ENCODE measurements at regions not wholly inside any gene's neighbourhood (a gene's known extent, or its start where the extent isn't known, plus 50 kb on each side); places are given as distances from the start of the nearest gene placed in this dataset.

DNA sequence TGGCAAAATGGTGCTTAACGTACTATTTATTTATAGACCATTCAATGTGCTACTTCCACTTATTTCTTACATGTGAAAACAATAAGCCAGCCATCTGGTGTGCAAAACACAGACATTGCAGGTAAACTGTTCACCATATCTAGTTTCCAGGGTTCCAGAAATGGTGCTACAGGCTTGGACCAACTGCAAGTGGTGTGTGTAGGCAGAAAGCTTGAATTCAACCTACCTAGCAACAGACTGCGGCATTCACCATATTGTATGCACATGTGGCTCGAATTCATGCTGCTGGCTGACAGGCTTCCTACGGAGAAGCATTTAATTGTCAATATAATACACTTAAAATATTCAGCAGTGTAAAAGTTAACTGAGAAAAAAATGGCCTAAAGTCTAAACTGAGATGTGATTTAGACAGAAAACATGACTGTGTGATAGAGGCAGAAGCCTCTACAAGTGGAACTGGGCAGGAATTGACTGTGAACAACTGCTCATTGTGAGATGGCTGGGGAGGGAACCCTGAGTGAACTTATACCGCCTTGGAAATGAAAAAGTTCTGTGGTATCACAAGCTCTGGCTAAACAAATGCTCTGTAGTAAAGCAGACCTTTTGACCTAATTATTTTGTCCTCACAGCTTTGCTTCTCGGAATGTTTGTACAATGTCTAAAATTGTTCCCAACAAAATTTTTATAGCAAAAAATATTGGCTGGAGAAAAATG, 434.7 kb downstream of the GRIA2 start:
- no peak for DNase-seq

DNA sequence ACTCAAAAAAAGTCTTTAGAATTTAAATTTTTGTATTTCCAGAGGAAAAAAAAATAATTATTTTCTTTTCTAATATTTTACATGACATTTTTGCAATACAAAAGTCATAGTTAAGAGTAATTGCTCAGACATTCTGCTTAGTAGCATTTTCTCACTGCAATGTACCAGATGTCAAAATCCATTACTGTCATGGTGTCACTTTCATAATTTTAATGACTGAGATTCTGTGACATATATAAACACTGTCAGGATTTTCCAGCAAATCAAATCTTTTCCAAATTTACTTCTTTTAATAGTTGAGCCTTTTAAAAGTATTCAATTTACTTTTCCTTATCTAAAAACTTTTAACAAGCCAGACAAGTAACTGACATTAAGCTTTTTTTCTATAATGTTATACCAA, 422.7 kb downstream of the GRIA2 start:
- no peak for DNase-seq

DNA sequence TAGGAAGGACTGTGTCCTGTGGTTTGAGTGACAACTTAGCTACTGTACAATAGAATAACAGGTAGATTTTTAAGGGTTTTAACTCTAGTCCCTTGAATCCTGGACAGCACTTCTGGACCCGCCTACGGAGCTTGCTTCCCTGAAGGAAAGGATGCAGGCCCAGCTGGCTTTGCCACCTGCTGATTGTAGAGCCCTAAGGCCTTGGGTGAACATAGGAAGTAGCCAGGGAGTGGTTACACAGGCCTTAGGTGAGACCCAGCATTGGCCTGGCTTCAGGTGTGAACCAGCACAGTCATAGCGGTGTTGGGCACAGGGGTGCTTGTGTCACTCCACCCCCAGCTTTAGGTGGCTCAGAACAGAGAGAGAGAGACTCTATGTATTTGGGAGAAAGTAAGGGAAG, 413.5 kb downstream of the GRIA2 start:
- DNase-seq = no peak

DNA sequence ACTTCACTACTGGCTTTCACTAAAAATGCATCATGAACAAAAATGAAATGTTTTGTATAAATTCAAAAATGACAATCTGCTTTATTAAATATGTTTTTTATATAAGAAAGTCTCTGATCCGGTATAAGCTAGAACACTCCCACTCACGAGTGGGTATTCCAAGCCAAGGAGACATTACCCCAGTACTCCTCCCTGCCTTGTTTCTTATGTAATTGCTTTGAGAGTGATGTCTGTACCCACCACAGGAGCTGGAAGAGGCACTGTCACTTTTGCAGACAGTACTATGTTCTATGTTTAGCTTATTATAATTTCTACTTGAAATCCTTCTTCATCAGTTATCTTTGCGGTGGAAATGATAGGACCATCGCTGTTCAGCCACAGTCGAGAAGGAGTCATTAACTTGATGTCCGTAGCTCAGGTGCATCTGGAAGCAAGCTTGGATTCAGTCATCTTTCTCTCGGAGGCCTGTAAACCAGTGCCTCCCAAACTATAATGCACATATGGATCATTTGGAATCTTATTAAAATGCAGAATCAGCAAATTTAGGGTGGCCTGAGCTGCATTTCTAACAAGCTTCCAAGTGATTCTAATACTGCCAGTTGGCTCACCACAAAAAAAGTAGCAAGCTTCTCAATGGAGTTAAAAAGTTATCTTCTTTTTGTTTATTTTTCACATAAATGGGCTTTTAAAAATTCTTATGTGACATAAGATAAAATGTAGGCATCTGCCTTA, 396.4 kb downstream of the GRIA2 start:
- no peak for DNase-seq

DNA sequence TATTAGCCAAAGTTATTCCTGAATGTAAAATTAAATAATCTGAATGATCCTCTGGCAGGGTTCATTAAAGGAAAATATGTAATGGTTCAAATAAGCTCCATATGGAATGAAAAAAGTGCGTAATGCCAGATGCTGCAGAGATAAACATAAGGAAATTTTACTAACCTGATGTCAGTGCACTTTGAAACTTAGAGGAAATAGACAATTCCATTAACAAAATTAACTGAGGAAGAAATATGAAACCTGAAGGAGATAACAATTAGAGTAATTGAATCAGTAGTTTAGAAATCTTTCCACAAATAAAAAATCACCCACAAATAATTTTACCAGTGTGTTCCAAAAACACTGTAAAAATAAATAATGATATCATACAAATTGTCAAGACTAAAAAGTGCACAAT, 387.5 kb downstream of the GRIA2 start:
- DNase-seq = no peak

DNA sequence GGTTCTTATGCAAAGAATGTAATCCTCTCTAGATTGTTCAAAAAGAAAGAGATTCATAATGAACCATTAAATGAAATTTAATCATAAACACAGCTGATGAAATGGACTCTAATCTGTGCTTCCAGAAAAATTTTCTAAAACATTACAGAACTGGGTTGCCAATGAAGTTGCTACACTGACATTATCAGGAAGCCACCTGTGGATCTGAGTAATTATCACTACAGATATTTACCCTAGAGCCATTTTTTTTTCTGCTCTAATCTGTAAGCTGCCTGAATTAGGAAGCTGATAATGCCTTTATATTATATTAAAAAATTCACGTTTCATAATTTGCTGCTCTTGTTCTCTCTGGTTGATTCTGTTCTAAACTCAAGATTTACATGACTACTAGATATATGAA, 380.1 kb downstream of the GRIA2 start:
- no peak for DNase-seq

DNA sequence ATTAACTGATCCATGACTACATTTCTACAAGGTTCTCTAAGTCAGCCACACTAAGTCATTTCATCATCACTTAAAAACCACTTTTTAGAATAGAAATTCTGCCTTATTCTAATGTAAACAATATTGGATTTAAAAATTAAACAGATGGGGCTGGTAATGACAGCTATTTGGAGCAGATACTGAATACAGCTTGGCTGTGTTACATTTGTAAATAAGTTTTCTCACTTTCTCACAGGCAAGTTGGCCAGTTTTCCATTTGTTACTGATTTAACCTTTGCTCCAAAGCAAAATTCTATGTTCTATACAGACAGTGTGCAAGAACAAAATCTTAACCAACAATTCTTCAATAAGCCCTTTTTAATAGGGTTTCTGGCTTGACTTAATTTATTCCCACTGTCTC, 370.7 kb downstream of the GRIA2 start:
- no peak for DNase-seq

DNA sequence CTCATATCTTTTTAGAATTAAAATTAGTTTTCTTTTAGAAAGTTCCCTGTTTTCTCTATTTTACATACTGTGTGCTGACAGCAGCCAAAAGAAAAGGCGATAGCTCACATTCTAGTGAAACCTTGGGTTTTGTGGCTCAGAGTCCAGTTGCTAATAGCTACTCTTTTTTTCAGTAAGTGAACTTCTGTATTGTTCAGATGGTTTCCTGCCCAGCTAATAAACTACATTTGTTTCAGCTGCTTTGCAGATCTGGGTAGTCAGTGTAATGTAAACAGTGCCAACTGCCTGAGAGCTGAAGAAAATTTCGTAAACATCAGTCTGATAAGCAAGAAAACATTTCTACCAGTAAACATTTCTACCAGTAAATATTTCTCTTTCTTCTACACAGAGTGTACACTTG, 370.2 kb downstream of the GRIA2 start:
- DNase-seq = no peak

DNA sequence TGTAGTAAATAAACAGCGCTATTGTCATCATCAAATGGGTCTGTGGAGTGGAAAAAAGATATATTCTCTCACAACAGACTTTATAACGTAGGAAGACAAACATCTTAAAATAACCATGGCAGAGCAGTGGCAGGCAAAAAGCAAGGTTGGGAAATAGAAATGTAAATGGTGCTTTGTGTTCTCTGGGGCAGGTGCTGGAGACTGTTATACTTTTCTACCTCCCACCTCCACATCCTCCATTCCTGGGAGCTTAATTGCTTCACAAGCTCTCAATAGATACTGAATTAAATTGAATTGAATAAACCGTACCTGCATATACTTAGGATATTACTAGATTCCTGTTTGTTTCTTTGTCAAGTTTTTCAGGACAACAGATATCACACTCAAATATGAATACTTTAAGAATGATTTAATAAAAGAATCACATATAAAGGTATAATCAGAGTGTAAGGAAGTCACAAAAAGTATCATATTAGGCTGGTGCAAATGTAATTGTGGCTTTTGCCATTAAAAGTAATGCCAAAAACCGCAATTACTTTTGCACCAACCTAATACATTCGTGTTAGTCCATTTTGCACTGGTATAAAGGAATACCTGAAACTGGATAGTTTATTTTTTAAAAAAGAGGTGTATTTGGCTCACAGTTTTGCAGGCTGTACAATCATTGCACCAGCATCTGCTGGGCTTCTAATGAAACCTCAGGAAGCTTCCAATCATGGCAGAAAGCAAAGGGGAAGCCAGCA, 367.3 kb downstream of the GRIA2 start:
- no peak for DNase-seq

DNA sequence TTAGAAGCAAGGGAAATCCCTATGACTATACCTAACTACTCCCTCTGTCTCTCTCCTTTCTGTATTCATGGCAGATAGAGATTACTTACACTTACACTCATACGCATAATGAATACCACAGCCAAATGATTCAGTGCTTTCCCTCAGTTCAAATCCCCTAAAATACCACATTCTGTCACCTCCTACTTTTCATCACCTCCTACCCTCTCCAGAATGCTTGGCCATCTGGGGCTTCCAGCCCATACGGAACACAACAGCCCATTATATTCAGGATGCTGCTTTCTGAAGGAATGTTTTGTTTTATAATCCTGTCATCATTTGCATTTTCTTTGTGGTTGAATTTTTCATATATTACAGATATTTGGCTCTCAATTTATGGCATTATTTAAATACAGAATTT, 361.6 kb downstream of the GRIA2 start:
- no peak for DNase-seq

DNA sequence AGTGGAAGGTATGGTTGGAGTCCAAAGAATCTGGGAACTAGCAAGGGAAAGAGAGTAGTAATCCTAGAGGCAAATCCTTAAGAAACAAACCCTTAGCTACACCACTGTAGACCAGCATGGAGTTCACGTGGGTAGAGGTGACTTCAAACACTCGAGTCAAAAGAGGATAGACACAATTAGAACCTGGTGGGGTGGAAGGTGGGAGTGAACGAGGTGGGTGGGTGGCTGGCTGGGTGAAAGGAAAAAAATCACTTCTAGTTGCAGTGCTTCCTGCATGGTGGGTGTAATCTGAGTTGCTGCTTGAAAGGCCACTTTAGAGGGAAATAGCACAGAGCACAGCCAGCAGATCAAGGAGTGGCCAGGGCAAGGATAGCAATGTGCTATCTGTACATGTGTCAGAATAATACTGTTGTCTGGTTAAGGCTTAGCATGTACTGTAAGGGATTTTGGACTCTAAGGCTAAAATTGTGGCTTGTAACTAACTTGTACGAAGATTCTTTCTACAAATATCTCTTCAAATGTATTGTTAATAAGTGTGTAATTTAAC, 356.2 kb downstream of the GRIA2 start:
- DNase-seq = no peak

DNA sequence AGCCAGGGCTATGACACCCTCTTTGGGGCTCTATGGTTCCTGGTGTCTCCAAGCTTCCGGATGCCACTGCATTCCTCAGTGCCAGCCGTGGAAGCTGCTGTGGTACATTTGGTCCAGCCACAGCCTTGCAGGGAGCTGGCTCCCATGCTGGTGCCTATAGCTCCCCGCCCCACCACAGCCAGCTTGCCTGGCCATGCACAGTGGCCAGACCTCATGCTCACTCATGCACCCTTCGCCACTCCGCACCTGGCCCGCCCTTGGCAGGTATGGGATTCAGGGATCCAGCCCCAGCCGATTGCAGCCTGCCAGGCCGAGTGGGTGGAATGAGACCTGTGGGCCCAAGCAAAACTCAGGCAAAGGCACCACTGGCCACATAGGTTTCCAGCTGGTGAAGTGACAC, 354.8 kb downstream of the GRIA2 start:
- DNase-seq = no peak

DNA sequence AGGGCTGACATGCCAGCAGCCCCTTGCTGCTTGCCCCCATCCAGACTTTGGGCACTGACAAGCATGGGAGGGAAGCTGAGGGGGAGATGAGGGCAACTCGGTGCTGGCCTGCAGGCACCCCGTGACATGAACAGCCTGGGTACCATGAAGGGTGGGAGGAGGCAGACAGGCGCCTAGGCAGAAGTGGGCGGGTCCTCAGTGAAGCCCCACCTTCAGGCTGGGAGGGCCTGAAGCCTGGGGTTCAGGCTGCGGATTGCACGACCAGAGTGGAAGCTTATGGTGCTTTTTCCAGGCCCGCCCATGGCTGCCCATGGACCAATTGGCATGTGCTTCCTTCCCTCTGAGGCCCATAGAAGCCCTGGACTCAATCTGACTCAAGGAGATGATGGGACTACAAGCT, 354.1 kb downstream of the GRIA2 start:
- no peak for DNase-seq

DNA sequence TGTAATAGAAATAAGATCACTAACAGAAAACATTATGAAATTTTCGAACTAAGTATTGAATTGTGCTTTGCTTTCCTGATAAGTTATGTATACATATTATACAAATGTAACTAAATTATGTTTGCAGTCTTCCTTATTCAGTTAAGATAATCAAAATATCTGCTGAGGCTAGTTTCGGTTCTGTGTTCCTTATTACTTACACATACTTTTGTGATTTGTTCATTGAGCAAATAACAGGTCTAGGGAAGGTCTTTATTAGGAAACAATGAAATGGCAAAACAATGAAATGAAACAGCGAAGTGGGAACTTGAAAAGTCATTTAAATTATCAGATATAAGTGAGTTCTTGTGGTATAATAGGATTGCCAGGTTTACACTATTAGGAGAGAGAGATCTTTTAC, 352.4 kb downstream of the GRIA2 start:
- DNase-seq = no peak

DNA sequence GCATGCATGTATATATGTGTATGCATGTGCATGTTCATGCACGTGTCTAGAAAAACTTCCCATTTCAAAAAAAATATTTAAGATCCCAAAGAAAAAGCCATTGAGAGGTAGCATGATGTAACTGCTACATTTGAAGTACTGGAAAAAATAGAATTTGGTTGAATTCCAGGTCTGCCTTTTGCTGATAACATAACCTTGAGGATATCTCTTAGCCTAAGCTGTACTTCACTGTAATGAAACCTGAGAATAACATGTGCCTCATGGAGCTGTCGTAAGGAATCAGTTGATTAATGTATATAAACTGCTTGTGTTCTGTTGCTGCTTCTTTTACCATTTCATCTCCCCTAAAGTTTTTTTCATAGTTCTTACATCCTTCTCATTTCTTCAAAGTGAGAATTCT, 351.8 kb downstream of the GRIA2 start:
- DNase-seq = no peak

DNA sequence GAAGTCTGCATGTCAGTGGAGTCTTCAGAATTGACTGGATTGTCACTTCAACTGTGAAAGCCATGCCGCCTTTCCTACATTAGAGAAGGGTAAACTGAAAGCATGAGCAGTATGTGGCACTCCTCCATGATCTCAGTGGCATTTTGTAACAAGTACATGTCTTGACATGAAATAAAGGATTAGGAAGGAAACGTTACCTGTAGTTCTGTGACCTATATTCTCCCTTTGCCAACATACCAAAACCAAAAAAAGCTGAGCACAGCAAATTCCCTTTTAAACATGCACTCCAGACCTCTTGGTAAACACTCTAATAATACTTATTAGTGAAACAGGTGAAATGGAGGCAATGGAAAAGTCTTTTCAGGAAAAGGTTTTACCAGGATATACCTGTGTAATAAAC, 344.2 kb downstream of the GRIA2 start:
- DNase-seq = no peak

DNA sequence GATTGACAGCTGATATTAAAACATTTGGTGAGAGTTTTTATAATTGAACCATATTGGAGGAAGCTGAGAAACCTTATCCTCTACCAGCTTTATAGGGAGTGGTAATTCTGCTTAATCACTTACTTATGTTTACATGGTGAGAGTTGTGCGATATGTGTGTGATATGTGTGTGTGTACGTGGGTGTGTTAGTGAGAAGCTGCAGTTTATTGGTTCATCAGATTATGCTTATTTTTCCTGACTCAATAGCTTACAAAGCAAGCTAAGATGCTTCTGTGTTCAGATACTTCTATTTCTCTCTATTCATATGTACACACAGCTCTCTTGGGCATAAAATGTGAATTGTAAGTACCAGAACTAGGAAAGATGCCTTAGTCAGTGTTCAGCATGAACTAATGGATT, 343.7 kb downstream of the GRIA2 start:
- no peak for DNase-seq

DNA sequence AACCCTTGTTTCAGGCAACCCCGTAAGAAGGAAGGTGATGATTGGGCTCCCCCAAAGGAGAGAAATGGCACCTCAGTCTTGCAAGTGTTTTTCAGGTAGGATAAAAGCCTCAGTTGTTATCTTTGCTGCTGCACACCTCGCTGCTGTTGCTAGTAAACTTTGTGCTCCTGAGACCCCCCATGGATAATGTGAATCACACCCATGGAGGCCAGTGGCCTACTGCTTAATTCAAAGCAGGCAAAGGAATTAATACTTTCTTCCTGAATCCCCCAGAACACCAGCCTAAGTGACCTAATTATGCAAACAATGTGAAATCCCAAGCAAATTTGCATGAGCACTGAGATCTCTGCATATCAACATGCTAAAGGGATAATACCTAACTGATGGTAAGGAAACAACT, 337.5 kb downstream of the GRIA2 start:
- DNase-seq = no peak

DNA sequence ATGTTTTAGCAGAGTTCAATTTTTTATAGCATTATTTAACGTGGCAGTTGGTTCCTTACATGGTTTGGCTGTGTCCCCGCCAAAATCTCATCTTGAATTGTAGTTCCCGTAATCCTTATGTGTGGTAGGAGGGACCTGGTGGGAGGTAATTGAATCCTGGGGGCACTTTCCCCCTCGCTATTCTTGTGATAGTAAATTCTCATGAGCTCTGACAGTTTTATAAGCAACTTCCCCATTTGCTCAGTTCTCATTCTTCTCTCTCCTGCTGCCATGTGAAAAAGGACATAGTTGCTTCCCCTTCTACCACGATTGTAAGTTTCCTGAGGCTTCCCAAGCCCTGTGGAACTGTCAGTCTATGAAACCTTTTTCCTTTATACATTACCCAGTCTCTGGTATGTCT, 329.5 kb downstream of the GRIA2 start:
- DNase-seq = no peak

DNA sequence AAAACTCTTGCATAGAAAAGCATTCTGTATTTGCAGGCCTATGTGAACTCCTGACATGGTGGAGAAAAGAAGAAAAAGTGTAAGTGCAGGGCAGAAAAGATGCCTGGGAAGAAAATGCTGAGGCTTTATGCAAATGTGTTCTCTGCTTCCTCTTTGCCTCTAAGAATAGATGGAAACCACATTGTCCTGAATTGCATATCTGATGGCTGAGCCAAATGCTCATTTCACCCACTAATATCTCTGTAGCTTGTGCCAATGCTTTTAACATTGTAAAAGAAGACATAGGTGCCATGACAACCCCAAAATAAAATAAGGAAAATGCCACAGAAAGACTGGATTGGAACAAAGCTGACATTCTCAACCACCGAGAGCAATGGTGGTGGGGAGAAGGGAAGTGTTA, 307.4 kb downstream of the GRIA2 start:
- DNase-seq = no peak

DNA sequence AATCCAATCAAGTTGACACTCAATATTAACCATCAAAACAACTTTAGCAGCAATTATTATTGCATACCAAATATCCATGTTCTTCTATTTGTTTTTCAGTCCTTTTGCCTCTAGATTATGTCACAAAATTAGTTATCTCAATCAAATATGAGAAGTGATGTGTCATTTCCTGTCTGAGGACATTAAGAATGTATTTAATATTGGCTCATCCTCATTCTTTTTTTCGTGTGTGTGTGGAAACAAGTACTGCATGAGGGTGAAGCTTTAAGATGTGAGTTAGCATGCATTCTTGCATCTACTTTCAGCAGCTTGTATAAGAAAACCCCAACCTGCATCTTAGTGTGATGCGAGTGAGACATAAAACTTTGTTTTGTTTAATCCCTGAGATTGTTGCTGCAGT, 301.4 kb downstream of the GRIA2 start:
- no peak for DNase-seq

DNA sequence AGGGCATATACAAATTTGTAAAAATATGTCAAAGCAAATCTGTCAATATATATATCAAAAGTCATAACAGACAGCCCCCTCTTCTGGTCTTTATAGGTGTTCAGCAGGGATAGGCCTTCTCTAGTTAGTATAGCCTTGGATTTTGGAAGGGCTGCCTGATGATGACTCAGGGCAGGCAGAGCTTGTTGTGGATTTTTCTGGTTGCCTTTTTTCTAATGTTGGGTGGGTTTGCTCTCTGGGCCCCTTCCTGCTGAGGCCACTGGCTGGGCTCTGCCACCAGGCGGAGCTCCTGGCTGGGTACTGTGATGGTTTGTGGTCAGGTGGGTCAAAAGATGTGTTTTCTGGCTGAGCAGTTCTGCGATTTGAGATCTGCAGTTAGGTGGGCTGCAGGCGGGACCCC, 294.2 kb downstream of the GRIA2 start:
- DNase-seq = no peak

DNA sequence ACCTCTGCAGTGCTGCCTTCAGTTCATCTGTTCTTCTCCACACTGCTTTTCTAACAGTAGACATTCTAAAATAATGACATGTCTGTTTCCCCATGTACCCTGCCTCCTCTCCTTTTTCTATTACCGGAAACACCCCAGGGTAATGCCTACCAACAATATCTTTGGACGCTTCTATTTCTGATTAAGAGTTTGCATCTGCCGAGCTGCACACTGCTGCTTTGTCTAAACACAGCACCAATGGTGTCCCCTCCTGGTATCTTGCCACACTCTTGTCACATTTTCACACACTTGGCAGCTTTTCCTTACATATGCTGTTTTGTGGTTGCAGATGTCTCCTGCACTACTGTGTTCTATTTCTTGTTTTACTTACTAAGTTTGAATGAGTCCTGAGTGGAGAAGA, 288.8 kb downstream of the GRIA2 start:
- DNase-seq = no peak

DNA sequence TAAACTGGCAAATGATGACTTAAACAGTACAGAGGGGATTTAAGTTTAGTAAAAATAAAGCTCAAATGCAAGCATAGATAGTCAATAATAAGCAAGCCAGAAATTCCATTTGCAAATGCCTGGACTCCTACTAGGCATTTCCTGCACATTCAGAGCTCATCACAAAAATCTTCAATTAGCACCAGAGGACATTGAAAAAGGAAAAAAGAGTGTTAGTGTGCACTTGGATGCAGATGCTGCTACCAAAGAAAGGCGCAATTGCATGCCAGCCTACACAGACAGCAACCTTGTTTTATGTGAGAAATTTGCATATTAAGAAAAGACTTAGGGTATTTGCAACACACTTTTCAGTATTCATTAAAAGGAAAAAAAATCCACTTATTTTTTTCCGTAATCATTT, 282.1 kb downstream of the GRIA2 start:
- no peak for DNase-seq
